ENCODE measurements at regions not wholly inside any gene's neighbourhood (a gene's known extent, or its start where the extent isn't known, plus 50 kb on each side); places are given as distances from the start of the nearest gene placed in this dataset.

- no peak for DNase-seq (ENCODE audit: low spot score)
- ChIA-PET CTCF (no interaction called here), POLR2A (no interaction called here)
- Mint-ChIP-seq H3K36me3 (peaks cover 15% of the 10 kb centered on the region), H3K4me3 (no peak overlapping the region), H3K27ac (no peak overlapping the region), H3K9me3 (peaks cover 52% of the 10 kb centered on the region), H3K27me3 (ENCODE audit: low read depth) (no peaks in the 10 kb centered on the region; the same call in 1 of the 2 replicates), H3K4me1 (no peaks in the 10 kb centered on the region)
- ATAC-seq: no peak
- TF ChIP-seq USF1 (CRISPR knock-in tag; IDR thresholded peaks at IDR 0.05): no peak
- no peak for TF ChIP-seq AR (CRISPR knock-in tag; IDR thresholded peaks at IDR 0.05)
- no peak for TF ChIP-seq ATF3 (CRISPR knock-in tag; conservative IDR thresholded peaks at IDR 0.05)
Observed at GRCh38 chr10:44703241-44704155, 207.6 kb upstream of the TMEM72 start.

- TF ChIP-seq ZNF281 (CRISPR knock-in tag; IDR thresholded peaks at IDR 0.05): no peak
- no peak for TF ChIP-seq TEAD4 (CRISPR knock-in tag; IDR thresholded peaks at IDR 0.05)
- TF ChIP-seq AR (CRISPR knock-in tag; IDR thresholded peaks at IDR 0.05): no peak
- TF ChIP-seq ZNF396 (CRISPR knock-in tag; IDR thresholded peaks at IDR 0.05; ENCODE audit: borderline replicate concordance): no peak
- TF ChIP-seq ZNF416 (CRISPR knock-in tag; IDR thresholded peaks at IDR 0.05): no peak
- TF ChIP-seq ATF2 (CRISPR knock-in tag; IDR thresholded peaks at IDR 0.05; ENCODE audit: borderline replicate concordance, low read depth): no peak
- TF ChIP-seq KAT7 (CRISPR knock-in tag; IDR thresholded peaks at IDR 0.05; ENCODE audit: borderline replicate concordance): no peak
- TF ChIP-seq ZNF232 (CRISPR knock-in tag; IDR thresholded peaks at IDR 0.05): no peak
- TF ChIP-seq RELA (CRISPR knock-in tag; IDR thresholded peaks at IDR 0.05; ENCODE audit: borderline replicate concordance): no peak
- TF ChIP-seq ESRRA (CRISPR knock-in tag; IDR thresholded peaks at IDR 0.05; ENCODE audit: borderline replicate concordance): no peak
- no peak for TF ChIP-seq TEAD1 (CRISPR knock-in tag; IDR thresholded peaks at IDR 0.05)
- TF ChIP-seq GABPB1 (CRISPR knock-in tag; IDR thresholded peaks at IDR 0.05): no peak
- TF ChIP-seq ZNF671 (CRISPR knock-in tag; IDR thresholded peaks at IDR 0.05): no peak
- no peaks in the 10 kb centered on the region; the same call in 1 of the 2 replicates for H3K27me3 Mint-ChIP-seq (ENCODE audit: low read depth)
- no peak overlapping the region for H3K4me3 Mint-ChIP-seq
- DNase-seq (ENCODE audit: low spot score) (no peak), ATAC-seq (no peak)
- H3K27ac Mint-ChIP-seq: no peak overlapping the region
- ChIA-PET POLR2A (no interaction called here), CTCF (interaction anchor here (1.5 kb wide), 1 partner anchor 27 kb away, joined by 3 read pairs; no protein-coding TSS in a partner anchor)
- peaks cover 49% of the 10 kb centered on the region for H3K9me3 Mint-ChIP-seq
- peaks cover 15% of the 10 kb centered on the region for H3K36me3 Mint-ChIP-seq
- H3K4me1 Mint-ChIP-seq: no peaks in the 10 kb centered on the region
Observed at GRCh38 chr10:44704616-44705015, 206.5 kb upstream of the TMEM72 start.
